HEK293 (cell line): ENCODE measurements at regions not wholly inside any gene's neighbourhood (a gene's known extent, or its start where the extent isn't known, plus 50 kb on each side); places are given as distances from the start of the nearest gene placed in this dataset.

ENCODE experiments used
- CTCF ChIA-PET: fragments of 350-600 bp; formaldehyde crosslinking; extraction: SDS; loops from one replicate; lab custom pipeline; 2021; ENCODE audit warnings: antibody characterized with exemption; lab: Yijun Ruan, JAX
- POLR2A ChIA-PET: fragments of 300-600 bp; formaldehyde crosslinking; extraction: SDS; loops from one replicate; lab custom pipeline; 2020; ENCODE audit warnings: antibody characterized with exemption, inconsistent platforms; lab: Yijun Ruan, JAX
- H3K27ac ChIP-seq: fragments of 200-500 bp; sonication (Bioruptor generic); 2 replicates; pipeline ENCODE4 v1.5.1; 2014; ENCODE audit warnings: low read depth, low read length, control low read depth, inconsistent platforms; ENCODE audit errors: extremely low read depth
- H3K36me3 ChIP-seq, 2 experiments: fragments of 200-500 bp in 1 of 2; sonication (Bioruptor generic) in 1 of 2; 1 replicate in 1 of 2; 2 replicates in 1 of 2; pipeline ENCODE4 v1.5.1; 2014 to 2017; ENCODE audit warnings: inconsistent platforms in 2 of 2, low read length in 2 of 2; ENCODE audit not compliant: control insufficient read depth in 2 of 2, insufficient read depth in 1 of 2
- H3K4me1 ChIP-seq: fragments of 200-500 bp; sonication (Bioruptor generic); 2 replicates; pipeline ENCODE4 v1.5.1; 2014; ENCODE audit warnings: mild to moderate bottlenecking, low read length, inconsistent platforms; ENCODE audit not compliant: control insufficient read depth, insufficient read depth
- H3K4me3 ChIP-seq: 2 replicates; pipeline ENCODE4 v1.5.1; 2011; ENCODE audit warnings: low read depth, mild to moderate bottlenecking, control low read depth, low read length, moderate library complexity
- H3K9me3 ChIP-seq: fragments of 200-500 bp; sonication (Bioruptor generic); 2 replicates; pipeline ENCODE4 v1.5.1; 2014; ENCODE audit warnings: low read depth, low read length, inconsistent platforms; ENCODE audit not compliant: control insufficient read depth, insufficient read depth
- KLF17 ChIP-seq: fragments of 450-650 bp; formaldehyde crosslinking; IDR thresholded peaks from 2 replicates; pipeline ENCODE4 v1.5.1; 2016; ENCODE audit warnings: missing biosample characterization, missing genetic modification characterization
- PRDM4 ChIP-seq: fragments of 450-650 bp; formaldehyde crosslinking; IDR thresholded peaks from 2 replicates; pipeline ENCODE4 v1.5.1; 2017; ENCODE audit warnings: missing biosample characterization, missing genetic modification characterization
- SCRT1 ChIP-seq: fragments of 450-650 bp; formaldehyde crosslinking; IDR thresholded peaks from 2 replicates; pipeline ENCODE4 v1.5.1; 2016; ENCODE audit warnings: missing biosample characterization, missing genetic modification characterization, borderline replicate concordance
- ZFP3 ChIP-seq: fragments of 450-650 bp; formaldehyde crosslinking; IDR thresholded peaks from 2 replicates; pipeline ENCODE4 v1.5.1; 2016; ENCODE audit warnings: low read depth, missing biosample characterization, missing genetic modification characterization
- ZNF112 ChIP-seq: fragments of 450-650 bp; formaldehyde crosslinking; IDR thresholded peaks from 2 replicates; pipeline ENCODE4 v1.5.0; 2017; ENCODE audit warnings: missing biosample characterization, missing genetic modification characterization
- ZNF138 ChIP-seq: fragments of 450-650 bp; formaldehyde crosslinking; IDR thresholded peaks from 2 replicates; pipeline ENCODE4 v1.5.1; 2016; ENCODE audit warnings: missing biosample characterization, missing genetic modification characterization, borderline replicate concordance
- ZNF148 ChIP-seq: fragments of 450-650 bp; formaldehyde crosslinking; IDR thresholded peaks from 2 replicates; pipeline ENCODE4 v1.5.0; 2017; ENCODE audit warnings: missing biosample characterization, missing genetic modification characterization, borderline replicate concordance
- ZNF341 ChIP-seq: fragments of 450-650 bp; formaldehyde crosslinking; IDR thresholded peaks from 2 replicates; pipeline ENCODE4; 2016; ENCODE audit warnings: low read depth, missing biosample characterization, missing genetic modification characterization
- ZNF449 ChIP-seq: fragments of 450-650 bp; formaldehyde crosslinking; IDR thresholded peaks from 2 replicates; pipeline ENCODE4 v1.5.1; 2017; ENCODE audit warnings: missing biosample characterization, mild to moderate bottlenecking, missing genetic modification characterization, moderate library complexity
- ZNF549 ChIP-seq: fragments of 450-650 bp; IDR thresholded peaks from 2 replicates; pipeline ENCODE4 v1.5.1; 2018; ENCODE audit warnings: missing biosample characterization, missing genetic modification characterization, mild to moderate bottlenecking, inconsistent platforms, moderate library complexity
- ZNF629 ChIP-seq: fragments of 450-650 bp; formaldehyde crosslinking; IDR thresholded peaks from 2 replicates; pipeline ENCODE4 v1.5.1; 2017; ENCODE audit warnings: missing biosample characterization, missing genetic modification characterization
- ZNF639 ChIP-seq: fragments of 450-650 bp; formaldehyde crosslinking; IDR thresholded peaks from 2 replicates; pipeline ENCODE4 v1.5.1; 2016; ENCODE audit warnings: missing biosample characterization, missing genetic modification characterization
- ZNF76 ChIP-seq: fragments of 450-650 bp; formaldehyde crosslinking; IDR thresholded peaks from 2 replicates; pipeline ENCODE4; 2016; ENCODE audit warnings: low read depth, missing biosample characterization, missing genetic modification characterization, borderline replicate concordance
- ZSCAN16 ChIP-seq: fragments of 450-650 bp; formaldehyde crosslinking; IDR thresholded peaks from 2 replicates; pipeline ENCODE4 v1.5.1; 2016; ENCODE audit warnings: missing biosample characterization, missing genetic modification characterization
- ZSCAN18 ChIP-seq: fragments of 450-650 bp; formaldehyde crosslinking; IDR thresholded peaks from 2 replicates; pipeline ENCODE4 v1.5.1; 2016; ENCODE audit warnings: missing biosample characterization, missing genetic modification characterization
- ZSCAN30 ChIP-seq: fragments of 450-650 bp; IDR thresholded peaks from 2 replicates; pipeline ENCODE4 v1.5.1; 2018; ENCODE audit warnings: missing biosample characterization, mild to moderate bottlenecking, missing genetic modification characterization, moderate library complexity

GRCh38 chr5:118022062-118022461, 966.3 kb downstream of the DTWD2 start (continued):
- TF ChIP-seq ZNF148 = no peak

GRCh38 chr5:118017536-118017935, 970.8 kb downstream of the DTWD2 start:
- ChIA-PET POLR2A (no interaction called here), CTCF (no interaction called here)
- no peak for TF ChIP-seq ZNF76 (tag by site-specific recombination)
- no peak for TF ChIP-seq ZNF629 (tag by site-specific recombination)
- no peak for TF ChIP-seq ZFP3 (tag by site-specific recombination)
- no peak for TF ChIP-seq ZNF341 (tag by site-specific recombination)
- TF ChIP-seq ZSCAN16 (tag by site-specific recombination) = no peak
- TF ChIP-seq ZNF449 (tag by site-specific recombination) = no peak
- TF ChIP-seq KLF17 (tag by site-specific recombination) = no peak
- no peak for TF ChIP-seq ZNF138 (tag by site-specific recombination)
- TF ChIP-seq, all 188 proteins: peak for 0
- no peaks in the 10 kb centered on the region for H3K9me3 ChIP-seq
- no peaks in the 10 kb centered on the region for H3K36me3 ChIP-seq
- H3K4me1 ChIP-seq = no peaks in the 10 kb centered on the region
- H3K27ac ChIP-seq = no peak overlapping the region
- no peak overlapping the region for H3K4me3 ChIP-seq

GRCh38 chr5:118016396-118016795, 972.0 kb downstream of the DTWD2 start:
- no peak for TF ChIP-seq ZNF112 (tag by site-specific recombination)
- no peak for TF ChIP-seq ZNF639
- no peak for TF ChIP-seq SCRT1 (tag by site-specific recombination)
- no peak for TF ChIP-seq ZNF549 (tag by site-specific recombination)
- no peak for TF ChIP-seq ZSCAN30 (tag by site-specific recombination)
- TF ChIP-seq ZFP3 (tag by site-specific recombination) = no peak
- TF ChIP-seq ZSCAN18 (tag by site-specific recombination) = no peak
- no peak for TF ChIP-seq PRDM4 (tag by site-specific recombination)
- no peak overlapping the region for H3K4me3 ChIP-seq
- H3K4me1 ChIP-seq = no peaks in the 10 kb centered on the region
- CTCF ChIA-PET = interaction anchor here (0.6 kb wide), 1 partner anchor 1298 kb away, joined by 3 read pairs; no protein-coding TSS in a partner anchor
- H3K9me3 ChIP-seq = no peaks in the 10 kb centered on the region
- POLR2A ChIA-PET = no interaction called here
- no peak overlapping the region for H3K27ac ChIP-seq
- no peaks in the 10 kb centered on the region for H3K36me3 ChIP-seq
